ENCODE measurements at regions not wholly inside any gene's neighbourhood (a gene's known extent, or its start where the extent isn't known, plus 50 kb on each side); places are given as distances from the start of the nearest gene placed in this dataset.

- TF ChIP-seq CTCF (IDR thresholded peaks at IDR 0.05; ENCODE audit: low read depth, low read length, poor library complexity, severe bottlenecking) = no peak
- TF ChIP-seq EZH2phosphoT487 (IDR thresholded peaks at IDR 0.05; ENCODE audit: borderline replicate concordance, low read length) = no peak
Observed at GRCh38 chr18:78293940-78294541, 685.6 kb upstream of the SALL3 start.
